ENCODE measurements at regions not wholly inside any gene's neighbourhood (a gene's known extent, or its start where the extent isn't known, plus 50 kb on each side); places are given as distances from the start of the nearest gene placed in this dataset.

- H4K20me1 ChIP-seq (ENCODE audit: control insufficient read depth, extremely low read depth, insufficient read depth, low read length), result no peaks in the 10 kb centered on the region
- H3K4me1 ChIP-seq (ENCODE audit: control insufficient read depth, extremely low read depth, insufficient read depth, low read length), result peaks cover 20% of the 10 kb centered on the region
- H3K9me3 ChIP-seq (ENCODE audit: control insufficient read depth, low read depth, low read length), result no peaks in the 10 kb centered on the region
- no peak overlapping the region for H3K4me3 ChIP-seq (ENCODE audit: control insufficient read depth in 2 of 3, extremely low read depth in 1 of 3, insufficient read depth in 2 of 3, low read depth in 1 of 3, low read length in 3 of 3)
- H3K79me2 ChIP-seq (ENCODE audit: control insufficient read depth, insufficient read depth, low read length), result no peaks in the 10 kb centered on the region
- TF ChIP-seq EZH2 (IDR thresholded peaks at IDR 0.05; ENCODE audit: low read length) (no peak), CTCF (optimal IDR thresholded peaks at IDR 0.05 in 1 of 3, IDR thresholded peaks at IDR 0.05 in 1 of 3, conservative IDR thresholded peaks at IDR 0.05 in 1 of 3; ENCODE audit: extremely low read depth in 1 of 3, insufficient read depth in 2 of 3, low read length in 3 of 3) (no peak)
- no peak overlapping the region for H3K9ac ChIP-seq (ENCODE audit: control insufficient read depth, extremely low read depth, insufficient read depth, low read length)
- no peak overlapping the region for H3K27ac ChIP-seq (ENCODE audit: control insufficient read depth, insufficient read depth, low read length)
- no peak for DNase-seq (ENCODE audit: low read depth, low spot score)
- no peak for FAIRE-seq
- H3K27me3 ChIP-seq (ENCODE audit: control insufficient read depth, extremely low read depth, insufficient read depth, low read length), result no peaks in the 10 kb centered on the region
- H3K9me1 ChIP-seq (ENCODE audit: control insufficient read depth, extremely low read depth, insufficient read depth, low read length), result no peaks in the 10 kb centered on the region
- no peaks in the 10 kb centered on the region for H3K36me3 ChIP-seq (ENCODE audit: control insufficient read depth in 2 of 2, extremely low read depth in 1 of 2, insufficient read depth in 2 of 2, low read length in 2 of 2)
- H2AFZ ChIP-seq (ENCODE audit: control insufficient read depth, low read length), result no peak overlapping the region
- dilution Hi-C loops (cut with MboI; ENCODE audit: extremely low pct_ligation_motif_present, low sequenced_read_pairs), result no loop called here
- H3K4me2 ChIP-seq (ENCODE audit: control insufficient read depth, extremely low read depth, insufficient read depth, low read depth, low read length), result no peak overlapping the region
These were observed 69.9 kb downstream of the PTHLH start for GRCh38 chr12:27902651-27903050.

- Histone ChIP-seq H3K27me3 (ENCODE audit: control insufficient read depth, extremely low read depth, insufficient read depth, low read length) (no peaks in the 10 kb centered on the region), H3K4me2 (ENCODE audit: control insufficient read depth, extremely low read depth, insufficient read depth, low read depth, low read length) (no peak overlapping the region), H3K9ac (ENCODE audit: control insufficient read depth, extremely low read depth, insufficient read depth, low read length) (no peak overlapping the region), H3K79me2 (ENCODE audit: control insufficient read depth, insufficient read depth, low read length) (no peaks in the 10 kb centered on the region), H3K9me3 (ENCODE audit: control insufficient read depth, low read depth, low read length) (no peaks in the 10 kb centered on the region), H3K4me3 (ENCODE audit: control insufficient read depth in 2 of 3, extremely low read depth in 1 of 3, insufficient read depth in 2 of 3, low read depth in 1 of 3, low read length in 3 of 3) (no peak overlapping the region), H3K9me1 (ENCODE audit: control insufficient read depth, extremely low read depth, insufficient read depth, low read length) (no peaks in the 10 kb centered on the region), H3K4me1 (ENCODE audit: control insufficient read depth, extremely low read depth, insufficient read depth, low read length) (peaks cover 17% of the 10 kb centered on the region), H3K27ac (ENCODE audit: control insufficient read depth, insufficient read depth, low read length) (no peak overlapping the region), H4K20me1 (ENCODE audit: control insufficient read depth, extremely low read depth, insufficient read depth, low read length) (no peaks in the 10 kb centered on the region), H3K36me3 (ENCODE audit: control insufficient read depth in 2 of 2, extremely low read depth in 1 of 2, insufficient read depth in 2 of 2, low read length in 2 of 2) (no peaks in the 10 kb centered on the region), H2AFZ (ENCODE audit: control insufficient read depth, low read length) (no peak overlapping the region)
- TF ChIP-seq EZH2 (IDR thresholded peaks at IDR 0.05; ENCODE audit: low read length), result no peak
- no peak for TF ChIP-seq CTCF (optimal IDR thresholded peaks at IDR 0.05 in 1 of 3, IDR thresholded peaks at IDR 0.05 in 1 of 3, conservative IDR thresholded peaks at IDR 0.05 in 1 of 3; ENCODE audit: extremely low read depth in 1 of 3, insufficient read depth in 2 of 3, low read length in 3 of 3)
- no peak for DNase-seq (ENCODE audit: low read depth, low spot score)
- dilution Hi-C loops (cut with MboI; ENCODE audit: extremely low pct_ligation_motif_present, low sequenced_read_pairs), result no loop called here
- no peak for FAIRE-seq
These were observed 70.6 kb downstream of the PTHLH start for GRCh38 chr12:27901959-27902358.
